K562 (cell line): ENCODE measurements at regions not wholly inside any gene's neighbourhood (a gene's known extent, or its start where the extent isn't known, plus 50 kb on each side); places are given as distances from the start of the nearest gene placed in this dataset.
A peak's percentile ranks its signal among the peaks of the same experiment; 100 is the strongest.

Experiments
- ATAC-seq: fragments of 200-7000 bp; cut with Tn5 transposase; 3 replicates; pipeline ENCODE4 v1.9.1; 2020; ENCODE audit warnings: moderate library complexity
- BruUV-seq: library from RNA; stranded (reverse); fragments of 400-500 nt; replicated peaks from 2 replicates; lab custom pipeline; 2021; lab: Mats Ljungman, UMichigan
- CTCF ChIA-PET: fragments of 300-600 bp; formaldehyde crosslinking; extraction: SDS; loops from one replicate; lab custom pipeline; 2021; ENCODE audit warnings: low intra/inter-chr PET ratio; lab: Yijun Ruan, JAX
- POLR2A ChIA-PET: fragments of 300-600, 350-650 bp; sonication (Branson Sonifier 250); formaldehyde crosslinking; extraction: SDS; loops from one replicate; lab custom pipeline; 2021; ENCODE audit warnings: antibody characterized with exemption, inconsistent platforms; lab: Yijun Ruan, JAX
- DNase-seq, 4 experiments: peaks; one replicate each; pipeline versions ENCODE4 v3.0.0 to v3.0.0-alpha.2; 2011 to 2018; ENCODE audit warnings: low spot score in 3 of 4, mixed read lengths in 3 of 4; ENCODE audit errors: extremely low read depth in 1 of 4
- FAIRE-seq: peaks from 2 replicates; lab custom pipeline; 2011; peaks lifted over from hg19 to GRCh38; lab: Jason Lieb, UNC
- H2AFZ ChIP-seq: 2 replicates; pipeline ENCODE4 v1.6.0; 2011; ENCODE audit warnings: low read depth, low read length, control low read depth, inconsistent platforms
- H3K27ac ChIP-seq: fragments of 200-600 bp; 3 replicates; pipeline ENCODE4 v1.8.0; 2011; ENCODE audit warnings: low read depth, mild to moderate bottlenecking, control low read depth, inconsistent platforms, low read length, moderate library complexity, mixed read lengths; ENCODE audit errors: extremely low read depth
- H3K27me3 ChIP-seq, 2 experiments: fragments of 300-600 bp in 1 of 2; 2 replicates in 1 of 2; 3 replicates in 1 of 2; pipeline versions ENCODE4 v1.6.0 to v1.8.0; 2011; ENCODE audit warnings: inconsistent platforms in 2 of 2, low read length in 2 of 2, mild to moderate bottlenecking in 1 of 2, mixed read lengths in 1 of 2, moderate library complexity in 1 of 2; ENCODE audit not compliant: control insufficient read depth in 2 of 2, insufficient read depth in 2 of 2
- H3K36me3 ChIP-seq: fragments of 300-600 bp; 3 replicates; pipeline ENCODE4 v1.8.0; 2011; ENCODE audit warnings: mild to moderate bottlenecking, low read length, inconsistent platforms; ENCODE audit not compliant: control insufficient read depth, insufficient read depth
- H3K4me1 ChIP-seq, 2 experiments: fragments of 200-600 bp in 1 of 2; replicated peaks in 1 of 2; 2 replicates in 1 of 2; 3 replicates in 1 of 2; pipeline versions ENCODE4 v1.5.1 to v1.8.0; 2011; ENCODE audit warnings: inconsistent platforms in 2 of 2, low read length in 2 of 2, mild to moderate bottlenecking in 1 of 2, mixed read lengths in 1 of 2, moderate library complexity in 1 of 2; ENCODE audit not compliant: control insufficient read depth in 2 of 2, insufficient read depth in 2 of 2
- H3K4me2 ChIP-seq: 2 replicates; pipeline ENCODE4 v1.6.1; 2011; ENCODE audit warnings: low read length, control low read depth, inconsistent platforms, mixed read lengths; ENCODE audit not compliant: insufficient read depth
- H3K4me3 ChIP-seq: fragments of 200-600 bp; sonication (generic), shearing (Covaris generic); 2 replicates; pipeline ENCODE4 v1.5.1; 2016; ENCODE audit warnings: control low read depth, inconsistent platforms
- H3K79me2 ChIP-seq: fragments of 200-600 bp; 3 replicates; pipeline ENCODE4 v1.8.0; 2011; ENCODE audit warnings: low read length, inconsistent platforms; ENCODE audit not compliant: control insufficient read depth, insufficient read depth
- H3K9ac ChIP-seq, 2 experiments: 2 replicates each; pipeline versions ENCODE4 v1.6.0 to v1.6.1; 2011; ENCODE audit warnings: low read depth in 2 of 2, low read length in 2 of 2, control low read depth in 1 of 2, inconsistent platforms in 1 of 2, mild to moderate bottlenecking in 1 of 2, mixed read lengths in 1 of 2; ENCODE audit not compliant: insufficient read depth in 1 of 2
- H3K9me1 ChIP-seq: one replicate; pipeline ENCODE4 v1.6.0; 2011; ENCODE audit warnings: inconsistent platforms, mild to moderate bottlenecking, low read length, moderate library complexity; ENCODE audit not compliant: control insufficient read depth, insufficient read depth
- H3K9me3 ChIP-seq: replicated peaks from 2 replicates; pipeline ENCODE4 v1.5.1; 2011; ENCODE audit warnings: low read depth, low read length, inconsistent platforms; ENCODE audit not compliant: control insufficient read depth, insufficient read depth
- H4K20me1 ChIP-seq: replicated peaks from 2 replicates; pipeline ENCODE4 v1.6.1; 2011; ENCODE audit warnings: low read length, inconsistent platforms, mixed read lengths; ENCODE audit not compliant: control insufficient read depth, insufficient read depth
- CBX2 ChIP-seq: fragments of 200-600 bp; sonication (generic); IDR thresholded peaks from one replicate; pipeline ENCODE4 v1.6.1; 2012; ENCODE audit warnings: mild to moderate bottlenecking, low read length, inconsistent platforms; ENCODE audit not compliant: insufficient read depth, poor library complexity, severe bottlenecking
- CTCF ChIP-seq, 3 experiments: IDR thresholded peaks in 2 of 3; conservative IDR thresholded peaks in 1 of 3; 2 replicates each; pipeline ENCODE4 v1.5.1; 2011 to 2012; ENCODE audit warnings: low read length in 3 of 3, mild to moderate bottlenecking in 3 of 3, control low read depth in 2 of 3, improper control_type of control experiment in 1 of 3, inconsistent platforms in 1 of 3, low read depth in 1 of 3, mixed read lengths in 1 of 3, moderate library complexity in 1 of 3; ENCODE audit not compliant: insufficient read depth in 2 of 3
- ETV1 ChIP-seq: fragments of 450-650 bp; conservative IDR thresholded peaks from 2 replicates; pipeline ENCODE4 v1.6.1; 2016; ENCODE audit warnings: missing genetic modification characterization, control low read depth, low read depth, missing compliant biosample characterization
- NUFIP1 ChIP-seq: fragments of 450-650 bp; IDR thresholded peaks from 2 replicates; pipeline ENCODE4 v1.6.1; 2018; ENCODE audit not compliant: partially characterized antibody
- USF2 ChIP-seq: sonication (generic); formaldehyde crosslinking; IDR thresholded peaks from 2 replicates; pipeline ENCODE4 v1.5.0; 2020; ENCODE audit warnings: missing genetic modification reagents
- WGBS: fragments of 100-300 bp; shearing (Covaris generic); methylation state at CpG from one replicate; pipeline ENCODE4 v1.1.6; 2016; ENCODE audit warnings: low coverage, mixed read lengths; ENCODE audit not compliant: insufficient coverage; ENCODE audit errors: missing lambda C conversion rate; 5-methylcytosine and 5-hydroxymethylcytosine counted together
- in situ Hi-C: fragments of 300-500 bp; cut with MboI; formaldehyde crosslinking; loops from 4 replicates; pipeline ENCODE4 v1.15.0; 2018; ENCODE audit warnings: inconsistent platforms, mixed read lengths
- intact Hi-C: fragments of 100-400 bp; cut with micrococcal nuclease; formaldehyde crosslinking; loops from 2 replicates; pipeline ENCODE4 v1.14.2; 2022

GRCh38 chr7:136130511-136131303, 153.5 kb upstream of the MTPN start:
- no TSS peak for BruUV-seq
- Histone ChIP-seq H3K27ac (no peak overlapping the region), H3K79me2 (peaks cover 8% of the 10 kb centered on the region; the same call in 1 of the 3 replicates)
- DNase-seq (no peak), ATAC-seq (no peak)
- TF ChIP-seq CBX2 (no peak), NUFIP1 (no peak)
- TF ChIP-seq, all 486 proteins: peak for 0
- no peaks in the 10 kb centered on the region; the same call in 2 of the 3 replicates for H3K36me3 ChIP-seq
- no peak for FAIRE-seq
- H3K4me2 ChIP-seq = no peak overlapping the region
- intact Hi-C loops = no loop called here
- WGBS = 53% methylated on average over 6 of the region's 6 CpGs
- H3K9me1 ChIP-seq = no peaks in the 10 kb centered on the region
- ChIA-PET CTCF (no interaction called here), POLR2A (interaction anchor here (0.5 to 1.3 kb wide), 3 partner anchors 15 to 208 kb away, joined by 3 read pairs; no protein-coding TSS in a partner anchor)
- H3K4me3 ChIP-seq = no peak overlapping the region
- H3K9ac ChIP-seq = no peak overlapping the region
- no peaks in the 10 kb centered on the region for H3K27me3 ChIP-seq
- no peaks in the 10 kb centered on the region for H3K9me3 ChIP-seq
- no peaks in the 10 kb centered on the region; a peak in 1 of 5 replicates for H3K4me1 ChIP-seq
- H2AFZ ChIP-seq = no peak overlapping the region
- no peaks in the 10 kb centered on the region for H4K20me1 ChIP-seq
- in situ Hi-C loops = no loop called here

- H3K9me1 ChIP-seq = no peaks in the 10 kb centered on the region
- in situ Hi-C loops = no loop called here
- 29% methylated on average over 3 of the region's 3 CpGs for WGBS
- H4K20me1 ChIP-seq = no peaks in the 10 kb centered on the region
- H3K79me2 ChIP-seq = peaks cover 10% of the 10 kb centered on the region; the same call in 1 of the 3 replicates
- H3K36me3 ChIP-seq = no peaks in the 10 kb centered on the region; the same call in 2 of the 3 replicates
- no peak for DNase-seq
- H3K27ac ChIP-seq = no peak overlapping the region
- no peak overlapping the region for H3K9ac ChIP-seq
- CTCF ChIA-PET = no interaction called here
- no peaks in the 10 kb centered on the region for H3K9me3 ChIP-seq
- ATAC-seq = peak; percentile 64
- FAIRE-seq = no peak
- H3K27me3 ChIP-seq = no peaks in the 10 kb centered on the region
- H3K4me1 ChIP-seq = no peaks in the 10 kb centered on the region; a peak in 1 of 5 replicates
- no peak overlapping the region for H3K4me3 ChIP-seq
- POLR2A ChIA-PET = no interaction called here
- TF ChIP-seq ETV1 (tag) (no peak), USF2 (CRISPR knock-in tag) (peak; percentile 41; the same call in 1 of the 2 replicates), CTCF (IDR thresholded peaks at IDR 0.05 in 2 of 3, conservative IDR thresholded peaks at IDR 0.05 in 1 of 3; ENCODE audit: insufficient read depth in 2 of 3, low read depth in 1 of 3, low read length in 3 of 3) (0 out of 6 replicates have a peak, but pooled peaks of 2 of the 3 experiments have one; percentile 2 to 13)
- intact Hi-C loops = no loop called here
- H3K4me2 ChIP-seq = no peak overlapping the region
- BruUV-seq = no TSS peak
- no peak overlapping the region for H2AFZ ChIP-seq
Measured at GRCh38 chr7:136128050-136128449, 150.9 kb upstream of the MTPN start.
